ENCODE measurements at regions not wholly inside any gene's neighbourhood (a gene's known extent, or its start where the extent isn't known, plus 50 kb on each side); places are given as distances from the start of the nearest gene placed in this dataset.

GRCh38 chr12:111067498-111067897, 147.1 kb upstream of the MYL2 start:
- H3K9me3 Mint-ChIP-seq (ENCODE audit: low read depth) = peaks cover 10% of the 10 kb centered on the region
- no peak for DNase-seq (ENCODE audit: low spot score, unreplicated experiment)
- peaks cover 32% of the 10 kb centered on the region for H3K4me1 Mint-ChIP-seq (ENCODE audit: low read depth)
- H3K36me3 Mint-ChIP-seq (ENCODE audit: insufficient read depth) = peaks cover 12% of the 10 kb centered on the region
- no peak for TF ChIP-seq CTCF (IDR thresholded peaks at IDR 0.05; ENCODE audit: unreplicated experiment)
- H3K27ac Mint-ChIP-seq = no peak overlapping the region
- no peak overlapping the region for H3K4me3 Mint-ChIP-seq (ENCODE audit: low read depth)
- no peaks in the 10 kb centered on the region for H3K27me3 Mint-ChIP-seq

- H3K9me3 Mint-ChIP-seq (ENCODE audit: low read depth) = peaks cover 7% of the 10 kb centered on the region
- no peak for TF ChIP-seq CTCF (IDR thresholded peaks at IDR 0.05; ENCODE audit: unreplicated experiment)
- no peak for DNase-seq (ENCODE audit: low spot score, unreplicated experiment)
- H3K4me1 Mint-ChIP-seq (ENCODE audit: low read depth) = peaks cover 32% of the 10 kb centered on the region
- peaks cover 10% of the 10 kb centered on the region for H3K36me3 Mint-ChIP-seq (ENCODE audit: insufficient read depth)
- no peaks in the 10 kb centered on the region for H3K27me3 Mint-ChIP-seq
- H3K27ac Mint-ChIP-seq = no peak overlapping the region
- no peak overlapping the region for H3K4me3 Mint-ChIP-seq (ENCODE audit: low read depth)
These were observed 146.5 kb upstream of the MYL2 start for GRCh38 chr12:111066744-111067437.

GRCh38 chr12:111064982-111065381, 144.6 kb upstream of the MYL2 start:
- Mint-ChIP-seq H3K27me3 (no peaks in the 10 kb centered on the region), H3K4me1 (ENCODE audit: low read depth) (peaks cover 37% of the 10 kb centered on the region), H3K9me3 (ENCODE audit: low read depth) (no peaks in the 10 kb centered on the region), H3K4me3 (ENCODE audit: low read depth) (no peak overlapping the region), H3K27ac (no peak overlapping the region), H3K36me3 (ENCODE audit: insufficient read depth) (no peaks in the 10 kb centered on the region)
- TF ChIP-seq CTCF (IDR thresholded peaks at IDR 0.05; ENCODE audit: unreplicated experiment) = no peak
- DNase-seq (ENCODE audit: low spot score, unreplicated experiment) = no peak

GRCh38 chr12:111064154-111064553, 143.8 kb upstream of the MYL2 start:
- H3K9me3 Mint-ChIP-seq (ENCODE audit: low read depth) = no peaks in the 10 kb centered on the region
- no peak overlapping the region for H3K27ac Mint-ChIP-seq
- H3K36me3 Mint-ChIP-seq (ENCODE audit: insufficient read depth) = no peaks in the 10 kb centered on the region
- H3K27me3 Mint-ChIP-seq = no peaks in the 10 kb centered on the region
- H3K4me1 Mint-ChIP-seq (ENCODE audit: low read depth) = peaks cover 42% of the 10 kb centered on the region
- no peak for DNase-seq (ENCODE audit: low spot score, unreplicated experiment)
- no peak overlapping the region for H3K4me3 Mint-ChIP-seq (ENCODE audit: low read depth)
- no peak for TF ChIP-seq CTCF (IDR thresholded peaks at IDR 0.05; ENCODE audit: unreplicated experiment)

GRCh38 chr12:111063295-111064026, 143.1 kb upstream of the MYL2 start:
- Mint-ChIP-seq H3K4me1 (ENCODE audit: low read depth) (peaks cover 43% of the 10 kb centered on the region), H3K36me3 (ENCODE audit: insufficient read depth) (no peaks in the 10 kb centered on the region), H3K9me3 (ENCODE audit: low read depth) (no peaks in the 10 kb centered on the region), H3K4me3 (ENCODE audit: low read depth) (no peak overlapping the region), H3K27me3 (no peaks in the 10 kb centered on the region), H3K27ac (no peak overlapping the region)
- no peak for TF ChIP-seq CTCF (IDR thresholded peaks at IDR 0.05; ENCODE audit: unreplicated experiment)
- no peak for DNase-seq (ENCODE audit: low spot score, unreplicated experiment)

Measured in progenitor cell of endocrine pancreas (in vitro differentiated cells).